ENCODE measurements at regions not wholly inside any gene's neighbourhood (a gene's known extent, or its start where the extent isn't known, plus 50 kb on each side); places are given as distances from the start of the nearest gene placed in this dataset.

- no peaks in the 10 kb centered on the region for H3K79me2 ChIP-seq (ENCODE audit: low read depth)
- no peaks in the 10 kb centered on the region for H3K36me3 ChIP-seq
- H3K4me3 Mint-ChIP-seq, result no peak overlapping the region
- H3K4me1 ChIP-seq, result peaks cover under 1% of the 10 kb centered on the region
- no peaks in the 10 kb centered on the region for H4K20me1 ChIP-seq (ENCODE audit: low read depth)
- H3K9me3 ChIP-seq (ENCODE audit: low read depth), result no peaks in the 10 kb centered on the region
- H3K27ac ChIP-seq, result no peak overlapping the region
- peaks cover 4% of the 10 kb centered on the region for H3K4me1 Mint-ChIP-seq
- H3K4me3 ChIP-seq, result no peak overlapping the region
- DNase-seq (ENCODE audit: low spot score), result no peak
- no peak overlapping the region for H3K27ac Mint-ChIP-seq
- TF ChIP-seq EZH2phosphoT487 (IDR thresholded peaks at IDR 0.05) (no peak), CTCF (IDR thresholded peaks at IDR 0.05) (no peak), EZH2 (IDR thresholded peaks at IDR 0.05) (no peak)
- H3K27me3 Mint-ChIP-seq (ENCODE audit: insufficient read depth, low read depth), result peaks cover 4% of the 10 kb centered on the region
- no peak overlapping the region for H2AFZ ChIP-seq (replicated peaks)
- no peak overlapping the region for H3K4me2 ChIP-seq
- H3K36me3 Mint-ChIP-seq, result no peaks in the 10 kb centered on the region
- H3K27me3 ChIP-seq, result no peaks in the 10 kb centered on the region
- no peaks in the 10 kb centered on the region for H3F3A ChIP-seq (ENCODE audit: low read depth)
- H3K9me3 Mint-ChIP-seq, result no peaks in the 10 kb centered on the region
- no peak overlapping the region for H3K9ac ChIP-seq
Observed at GRCh38 chr10:120727001-120727400, 124.2 kb upstream of the WDR11 start.

- no peaks in the 10 kb centered on the region for H4K20me1 ChIP-seq (ENCODE audit: low read depth)
Observed at GRCh38 chr10:120729547-120729946, 121.6 kb upstream of the WDR11 start.

GRCh38 chr10:120732067-120732466 lies 119.1 kb upstream of the WDR11 start:
- no peak overlapping the region for H3K4me3 ChIP-seq
- TF ChIP-seq EZH2phosphoT487 (IDR thresholded peaks at IDR 0.05) (no peak), EZH2 (IDR thresholded peaks at IDR 0.05) (no peak), CTCF (IDR thresholded peaks at IDR 0.05) (no peak)
- H3K4me3 Mint-ChIP-seq, result no peak overlapping the region
- no peak overlapping the region for H3K9ac ChIP-seq
- no peaks in the 10 kb centered on the region for H3K4me1 ChIP-seq
- H3K36me3 ChIP-seq, result no peaks in the 10 kb centered on the region
- peaks cover 16% of the 10 kb centered on the region for H3F3A ChIP-seq (ENCODE audit: low read depth)
- H4K20me1 ChIP-seq (ENCODE audit: low read depth), result no peaks in the 10 kb centered on the region
- H3K27ac Mint-ChIP-seq, result no peak overlapping the region
- peaks cover 10% of the 10 kb centered on the region for H3K27me3 Mint-ChIP-seq (ENCODE audit: insufficient read depth, low read depth)
- H3K9me3 ChIP-seq (ENCODE audit: low read depth), result no peaks in the 10 kb centered on the region
- no peaks in the 10 kb centered on the region for H3K79me2 ChIP-seq (ENCODE audit: low read depth)
- H3K4me1 Mint-ChIP-seq, result no peaks in the 10 kb centered on the region
- no peaks in the 10 kb centered on the region for H3K36me3 Mint-ChIP-seq
- H3K4me2 ChIP-seq, result no peak overlapping the region
- DNase-seq (ENCODE audit: low spot score), result no peak
- no peak overlapping the region for H3K27ac ChIP-seq
- H3K9me3 Mint-ChIP-seq, result no peaks in the 10 kb centered on the region
- H2AFZ ChIP-seq (replicated peaks), result no peak overlapping the region
- no peaks in the 10 kb centered on the region for H3K27me3 ChIP-seq

More at GRCh38 chr10:120729547-120729946, 121.6 kb upstream of the WDR11 start:
- Histone ChIP-seq H3F3A (ENCODE audit: low read depth) (peaks cover 6% of the 10 kb centered on the region), H3K79me2 (ENCODE audit: low read depth) (no peaks in the 10 kb centered on the region), H3K9ac (no peak overlapping the region), H3K4me1 (no peaks in the 10 kb centered on the region), H3K27ac (no peak overlapping the region), H3K4me2 (no peak overlapping the region), H3K4me3 (no peak overlapping the region), H2AFZ (replicated peaks) (no peak overlapping the region), H3K27me3 (no peaks in the 10 kb centered on the region), H3K36me3 (no peaks in the 10 kb centered on the region), H3K9me3 (ENCODE audit: low read depth) (no peaks in the 10 kb centered on the region)
- no peak for TF ChIP-seq EZH2 (IDR thresholded peaks at IDR 0.05)
- TF ChIP-seq EZH2phosphoT487 (IDR thresholded peaks at IDR 0.05), result no peak
- no peak for TF ChIP-seq CTCF (IDR thresholded peaks at IDR 0.05)
- peaks cover under 1% of the 10 kb centered on the region for H3K27me3 Mint-ChIP-seq (ENCODE audit: insufficient read depth, low read depth)
- no peaks in the 10 kb centered on the region for H3K9me3 Mint-ChIP-seq
- H3K27ac Mint-ChIP-seq, result no peak overlapping the region
- H3K4me1 Mint-ChIP-seq, result no peaks in the 10 kb centered on the region
- H3K4me3 Mint-ChIP-seq, result no peak overlapping the region
- no peak for DNase-seq (ENCODE audit: low spot score)
- H3K36me3 Mint-ChIP-seq, result no peaks in the 10 kb centered on the region
